Endothelial cell of umbilical vein (primary cell): ENCODE measurements at regions not wholly inside any gene's neighbourhood (a gene's known extent, or its start where the extent isn't known, plus 50 kb on each side); places are given as distances from the start of the nearest gene placed in this dataset.

Experiments
- BruUV-seq: library from RNA; stranded (reverse); fragments of 400-500 nt; replicated peaks from 2 replicates; lab custom pipeline; 2021; lab: Mats Ljungman, UMichigan
- CTCF ChIA-PET: fragments of 300-600, 350-600 bp; sonication (Branson Sonifier 250); formaldehyde crosslinking; loops from one replicate; lab custom pipeline; 2021; ENCODE audit warnings: antibody characterized with exemption, inconsistent platforms; lab: Charles Lee
- POLR2A ChIA-PET: fragments of 300-600, 350-600 bp; sonication (Branson Sonifier 250); formaldehyde crosslinking; loops from one replicate; lab custom pipeline; 2021; ENCODE audit warnings: antibody characterized with exemption, inconsistent platforms; lab: Charles Lee
- DNase-seq: peaks from one replicate; pipeline ENCODE4 v3.0.0-alpha.2; 2011; ENCODE audit warnings: low read depth, low spot score
- FAIRE-seq: peaks from 2 replicates; lab custom pipeline; 2011; peaks lifted over from hg19 to GRCh38; lab: Jason Lieb, UNC
- H2AFZ ChIP-seq: 2 replicates; pipeline ENCODE4 v1.6.0; 2012; ENCODE audit warnings: low read depth, low read length, control low read depth, inconsistent platforms
- H3K27ac ChIP-seq: 2 replicates; pipeline ENCODE4 v1.5.1; 2011; ENCODE audit warnings: low read depth, mild to moderate bottlenecking, control low read depth, low read length, moderate library complexity; ENCODE audit not compliant: insufficient read depth
- H3K27me3 ChIP-seq, 2 experiments: 2 replicates each; pipeline versions ENCODE4 v1.6.0 to v1.6.1; 2011; ENCODE audit warnings: low read length in 2 of 2, mixed read lengths in 1 of 2; ENCODE audit not compliant: control insufficient read depth in 2 of 2, insufficient read depth in 2 of 2
- H3K36me3 ChIP-seq, 2 experiments: 2 replicates in 1 of 2; 3 replicates in 1 of 2; pipeline ENCODE4 v1.5.1; 2011; ENCODE audit warnings: low read length in 2 of 2, mild to moderate bottlenecking in 1 of 2, moderate library complexity in 1 of 2; ENCODE audit not compliant: control insufficient read depth in 2 of 2, insufficient read depth in 2 of 2; ENCODE audit errors: extremely low read depth in 1 of 2
- H3K4me1 ChIP-seq: 3 replicates; pipeline ENCODE4 v1.5.1; 2011; ENCODE audit warnings: mild to moderate bottlenecking, low read length; ENCODE audit not compliant: control insufficient read depth, insufficient read depth; ENCODE audit errors: extremely low read depth
- H3K4me2 ChIP-seq: 2 replicates; pipeline ENCODE4 v1.6.1; 2011; ENCODE audit warnings: low read length, control low read depth, mixed read lengths; ENCODE audit not compliant: insufficient read depth
- H3K4me3 ChIP-seq, 3 experiments: fragments of 200-600 bp in 1 of 3; sonication (generic), shearing (Covaris generic) in 1 of 3; replicated peaks in 1 of 3; 2 replicates each; pipeline ENCODE4 v1.5.1; 2011 to 2016; ENCODE audit warnings: control low read depth in 3 of 3, low read length in 3 of 3, mild to moderate bottlenecking in 2 of 3, inconsistent platforms in 1 of 3, low read depth in 1 of 3, moderate library complexity in 1 of 3; ENCODE audit not compliant: insufficient read depth in 1 of 3
- H3K79me2 ChIP-seq: 2 replicates; pipeline ENCODE4 v1.6.0; 2012; ENCODE audit warnings: low read length, inconsistent platforms; ENCODE audit not compliant: control insufficient read depth, insufficient read depth
- H3K9ac ChIP-seq: replicated peaks from 2 replicates; pipeline ENCODE3; 2011; ENCODE audit warnings: low read length, control low read depth; ENCODE audit not compliant: insufficient read depth; ENCODE audit errors: extremely low read depth
- H3K9me1 ChIP-seq: replicated peaks from 3 replicates; pipeline ENCODE4 v1.6.0; 2011; ENCODE audit warnings: mild to moderate bottlenecking, low read length; ENCODE audit not compliant: control insufficient read depth, insufficient read depth; ENCODE audit errors: extremely low read depth
- H3K9me3 ChIP-seq: replicated peaks from 2 replicates; pipeline ENCODE4 v1.5.1; 2012; ENCODE audit warnings: low read length, inconsistent platforms; ENCODE audit not compliant: control insufficient read depth, insufficient read depth
- H4K20me1 ChIP-seq: replicated peaks from 2 replicates; pipeline ENCODE3; 2011; ENCODE audit warnings: mild to moderate bottlenecking, low read length; ENCODE audit not compliant: control insufficient read depth, insufficient read depth; ENCODE audit errors: extremely low read depth
- CTCF ChIP-seq, 2 donors: IDR thresholded peaks; 1 replicate in 1 of 2; 2 replicates in 1 of 2; pipeline ENCODE4 v1.5.1; 2011; ENCODE audit warnings: low read length in 2 of 2, mild to moderate bottlenecking in 2 of 2, moderate library complexity in 2 of 2, control low read depth in 1 of 2, inconsistent platforms in 1 of 2, low read depth in 1 of 2; ENCODE audit not compliant: insufficient read depth in 1 of 2; ENCODE audit errors: extremely low read depth in 1 of 2
- EZH2 ChIP-seq: IDR thresholded peaks from 2 replicates; pipeline ENCODE4 v1.6.1; 2012; ENCODE audit warnings: borderline replicate concordance, low read depth, mild to moderate bottlenecking, moderate library complexity, low read length, inconsistent platforms; ENCODE audit not compliant: severe bottlenecking
- FOS ChIP-seq: IDR thresholded peaks from 2 replicates; pipeline ENCODE4 v1.6.1; 2011; ENCODE audit warnings: mild to moderate bottlenecking, low read length, moderate library complexity, borderline replicate concordance; ENCODE audit not compliant: insufficient read depth
- GATA2 ChIP-seq: IDR thresholded peaks from 2 replicates; pipeline ENCODE4 v1.7.0; 2011; ENCODE audit warnings: low read depth, mild to moderate bottlenecking, moderate library complexity, mixed read lengths, low read length; ENCODE audit not compliant: insufficient read length, insufficient read depth
- JUN ChIP-seq: IDR thresholded peaks from 2 replicates; pipeline ENCODE4 v1.6.1; 2011; ENCODE audit warnings: borderline replicate concordance, low read depth; ENCODE audit not compliant: insufficient read length, insufficient read depth
- MAX ChIP-seq: IDR thresholded peaks from 2 replicates; pipeline ENCODE4 v1.6.1; 2011; ENCODE audit not compliant: insufficient read depth, insufficient read length
- MYC ChIP-seq: IDR thresholded peaks from one replicate; pipeline ENCODE4 v1.6.1; 2011; ENCODE audit warnings: mild to moderate bottlenecking, low read depth, low read length
- POLR2A ChIP-seq: IDR thresholded peaks from 2 replicates; pipeline ENCODE4 v1.6.1; 2012; ENCODE audit warnings: low read depth, mild to moderate bottlenecking, control low read depth, low read length
- POLR2AphosphoS5 ChIP-seq: IDR thresholded peaks from 2 replicates; pipeline ENCODE4 v1.6.1; 2012; ENCODE audit warnings: low read depth, mild to moderate bottlenecking, control low read depth, low read length, moderate library complexity; ENCODE audit not compliant: insufficient read depth
- dilution Hi-C: fragments of 300-500 bp; cut with MboI; formaldehyde crosslinking; loops from one replicate; pipeline ENCODE4 v1.15.0; 2019; ENCODE audit warnings: low sequenced_read_pairs; ENCODE audit not compliant: extremely low pct_ligation_motif_present
- intact Hi-C: fragments of 100-400 bp; cut with micrococcal nuclease; formaldehyde crosslinking; loops from one replicate; pipeline ENCODE4 v1.10.0; 2022

- no peak for TF ChIP-seq POLR2AphosphoS5
- no peak for TF ChIP-seq FOS
- no peak for TF ChIP-seq MAX
- TF ChIP-seq MYC = no peak
- no peak for TF ChIP-seq JUN
- no peak for TF ChIP-seq GATA2
- TF ChIP-seq POLR2A = no peak
- TF ChIP-seq EZH2 = no peak
- no peak for TF ChIP-seq CTCF (IDR thresholded peaks at IDR 0.05; ENCODE audit: extremely low read depth in 1 of 2, insufficient read depth in 1 of 2, low read depth in 1 of 2, low read length in 2 of 2)
- POLR2A ChIA-PET = no interaction called here
- Histone ChIP-seq H3K9me3 (no peaks in the 10 kb centered on the region), H3K79me2 (no peaks in the 10 kb centered on the region), H3K4me3 (no peak overlapping the region), H3K4me2 (no peak overlapping the region), H4K20me1 (no peaks in the 10 kb centered on the region), H3K9me1 (no peaks in the 10 kb centered on the region), H2AFZ (no peak overlapping the region), H3K27me3 (no peaks in the 10 kb centered on the region), H3K27ac (no peak overlapping the region), H3K9ac (no peak overlapping the region), H3K36me3 (no peaks in the 10 kb centered on the region), H3K4me1 (no peaks in the 10 kb centered on the region)
- dilution Hi-C loops = no loop called here
- no peak for FAIRE-seq
- intact Hi-C loops = no loop called here
- CTCF ChIA-PET = interaction anchor here (0.8 kb wide), 1 partner anchor 12 kb away, joined by 3 read pairs; no protein-coding TSS in a partner anchor
- DNase-seq = no peak
- BruUV-seq = no TSS peak
These were observed 1537.8 kb upstream of the PABPC4L start for GRCh38 chr4:135739354-135739753.
